Suprapubic skin (tissue), 4 donors: ENCODE measurements at regions not wholly inside any gene's neighbourhood (a gene's known extent, or its start where the extent isn't known, plus 50 kb on each side); places are given as distances from the start of the nearest gene placed in this dataset.

ENCODE experiments used
- DNase-seq, 2 donors: peaks; one replicate each; pipeline ENCODE4 v3.0.0-alpha.2; 2019; ENCODE audit warnings: low spot score in 2 of 2
- H3K27ac ChIP-seq: fragments of 200-600 bp; sonication (generic); one replicate; pipeline ENCODE4 v1.5.1; 2019
- H3K27me3 ChIP-seq: fragments of 200-600 bp; sonication (generic); one replicate; pipeline ENCODE4 v1.5.1; 2019
- H3K36me3 ChIP-seq: fragments of 200-600 bp; sonication (generic); one replicate; pipeline ENCODE4 v1.5.1; 2019
- H3K4me1 ChIP-seq: fragments of 200-600 bp; sonication (generic); one replicate; pipeline ENCODE4 v1.5.1; 2019
- H3K4me3 ChIP-seq: fragments of 200-600 bp; sonication (generic); one replicate; pipeline ENCODE4 v1.5.1; 2019; ENCODE audit warnings: mild to moderate bottlenecking
- H3K9me3 ChIP-seq: fragments of 200-600 bp; sonication (generic); one replicate; pipeline ENCODE4 v1.5.1; 2019
- CTCF ChIP-seq, 2 donors: fragments of 200-600 bp in 1 of 2; fragments of 450-650 bp in 1 of 2; sonication (generic) in 1 of 2; IDR thresholded peaks; one replicate each; pipeline ENCODE4 v1.5.1; 2016 to 2019; ENCODE audit warnings: antibody characterized with exemption in 2 of 2, mild to moderate bottlenecking in 1 of 2, moderate library complexity in 1 of 2
- EP300 ChIP-seq: sonication (generic); formaldehyde crosslinking; IDR thresholded peaks from one replicate; pipeline ENCODE4 v1.6.1; 2017; ENCODE audit warnings: antibody characterized with exemption
- POLR2A ChIP-seq, 2 donors: fragments of 450-650 bp; IDR thresholded peaks; one replicate each; pipeline ENCODE4 v1.6.1; 2017; ENCODE audit warnings: antibody characterized with exemption in 2 of 2, mild to moderate bottlenecking in 2 of 2, moderate library complexity in 2 of 2
- POLR2AphosphoS5 ChIP-seq, 3 donors: sonication (generic); formaldehyde crosslinking; IDR thresholded peaks; one replicate each; pipeline ENCODE4 v1.6.1; 2017; ENCODE audit warnings: antibody characterized with exemption in 3 of 3
- WGBS: methylation state at CpG from one replicate; pipeline ENCODE4 v1.1.5; 2018; 5-methylcytosine and 5-hydroxymethylcytosine counted together

DNA sequence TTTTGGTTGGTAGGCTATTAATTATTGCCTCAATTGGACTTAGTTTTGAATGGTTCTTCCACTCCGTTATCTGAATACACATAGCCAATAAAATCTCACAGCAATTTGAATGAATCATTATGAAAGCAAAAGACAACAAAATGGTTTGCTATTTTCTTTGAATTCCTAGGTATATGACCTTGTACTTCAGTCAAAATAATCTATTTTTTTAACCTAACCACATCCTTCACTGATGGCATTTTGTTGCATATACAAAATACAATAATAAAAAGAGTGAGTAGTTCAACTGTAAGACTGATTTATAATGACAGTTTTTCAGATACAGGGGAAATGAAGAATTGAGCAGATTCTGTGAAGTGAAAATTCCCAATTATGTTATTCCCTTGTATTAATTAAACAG lies 433.1 kb downstream of the HTR7 start:
- Histone ChIP-seq H3K27me3 (no peaks in the 10 kb centered on the region), H3K4me1 (no peaks in the 10 kb centered on the region), H3K4me3 (no peak overlapping the region), H3K9me3 (no peaks in the 10 kb centered on the region), H3K27ac (no peak overlapping the region), H3K36me3 (no peaks in the 10 kb centered on the region)
- TF ChIP-seq EP300 (no peak), POLR2A (IDR thresholded peaks at IDR 0.05) (no peak), POLR2AphosphoS5 (IDR thresholded peaks at IDR 0.05) (no peak), CTCF (IDR thresholded peaks at IDR 0.05) (no peak)
- no peak for DNase-seq
- WGBS = 91% methylated on average over 1 of the region's 1 CpG

- TF ChIP-seq CTCF (IDR thresholded peaks at IDR 0.05) (no peak), EP300 (no peak), POLR2AphosphoS5 (IDR thresholded peaks at IDR 0.05) (no peak), POLR2A (IDR thresholded peaks at IDR 0.05) (no peak)
- Histone ChIP-seq H3K27ac (no peak overlapping the region), H3K36me3 (no peaks in the 10 kb centered on the region), H3K4me1 (no peaks in the 10 kb centered on the region), H3K9me3 (no peaks in the 10 kb centered on the region), H3K27me3 (no peaks in the 10 kb centered on the region), H3K4me3 (no peak overlapping the region)
- no peak for DNase-seq
- 60% methylated on average over 1 of the region's 1 CpG for WGBS
Observed at GRCh38 chr10:90430186-90430585, 427.7 kb downstream of the HTR7 start.

GRCh38 chr10:90432866-90433265 lies 425.0 kb downstream of the HTR7 start:
- Histone ChIP-seq H3K9me3 (no peaks in the 10 kb centered on the region), H3K4me1 (no peaks in the 10 kb centered on the region), H3K27ac (no peak overlapping the region), H3K4me3 (no peak overlapping the region), H3K27me3 (no peaks in the 10 kb centered on the region), H3K36me3 (no peaks in the 10 kb centered on the region)
- TF ChIP-seq EP300 (no peak), POLR2A (IDR thresholded peaks at IDR 0.05) (no peak), CTCF (IDR thresholded peaks at IDR 0.05) (no peak), POLR2AphosphoS5 (IDR thresholded peaks at IDR 0.05) (no peak)
- no peak for DNase-seq

DNA sequence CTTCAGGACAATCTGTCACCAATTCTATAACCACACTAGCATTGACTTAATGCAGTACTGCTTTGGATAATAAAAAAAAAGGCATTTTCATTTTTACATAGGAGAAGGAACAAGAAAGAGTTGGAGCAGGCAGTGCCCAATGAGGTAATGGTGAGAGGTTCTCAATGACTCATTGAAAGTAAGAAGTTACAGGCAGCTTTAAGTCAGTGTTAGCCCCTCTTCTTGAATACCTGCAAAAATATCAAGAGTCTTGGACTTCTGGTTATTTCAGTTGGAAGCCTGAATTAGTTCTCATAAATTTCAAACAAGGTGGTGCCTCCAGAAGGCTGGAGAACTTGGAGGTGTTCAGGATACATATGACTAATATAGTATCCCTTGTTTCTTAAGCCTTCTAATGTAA lies 422.5 kb downstream of the HTR7 start:
- no peaks in the 10 kb centered on the region for H3K27me3 ChIP-seq
- H3K4me3 ChIP-seq = no peak overlapping the region
- H3K27ac ChIP-seq = no peak overlapping the region
- no peaks in the 10 kb centered on the region for H3K4me1 ChIP-seq
- no peak for DNase-seq
- no peaks in the 10 kb centered on the region for H3K36me3 ChIP-seq
- no peak for TF ChIP-seq EP300
- TF ChIP-seq POLR2A (IDR thresholded peaks at IDR 0.05) = no peak
- no peak for TF ChIP-seq CTCF (IDR thresholded peaks at IDR 0.05)
- TF ChIP-seq POLR2AphosphoS5 (IDR thresholded peaks at IDR 0.05) = no peak
- no peaks in the 10 kb centered on the region for H3K9me3 ChIP-seq

DNA sequence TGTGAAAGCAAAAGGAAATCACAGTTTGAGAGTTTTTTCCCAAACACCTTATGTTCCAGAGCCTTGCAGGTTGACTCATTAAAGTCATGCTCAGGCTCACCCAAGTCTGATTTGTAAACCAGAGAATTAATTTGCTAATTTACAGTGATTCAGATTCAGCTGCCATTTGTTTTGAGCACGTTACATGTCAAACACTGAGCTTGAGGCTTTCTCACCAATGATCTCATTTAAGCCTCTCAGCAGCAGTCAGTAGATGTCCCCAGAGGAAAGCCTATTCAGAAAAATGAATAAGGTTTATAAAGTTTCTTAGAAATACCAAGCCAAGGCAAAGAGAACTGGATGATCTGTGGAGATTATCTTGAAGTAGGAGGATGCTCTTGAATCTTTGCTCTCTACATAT lies 420.4 kb downstream of the HTR7 start:
- 54% methylated on average over 1 of the region's 1 CpG for WGBS
- DNase-seq = no peak

More for the DNA sequence above, 420.4 kb downstream of the HTR7 start:
- Histone ChIP-seq H3K36me3 (no peaks in the 10 kb centered on the region), H3K9me3 (peaks cover 7% of the 10 kb centered on the region), H3K4me1 (no peaks in the 10 kb centered on the region), H3K27ac (no peak overlapping the region), H3K4me3 (no peak overlapping the region), H3K27me3 (no peaks in the 10 kb centered on the region)
- TF ChIP-seq POLR2AphosphoS5 (IDR thresholded peaks at IDR 0.05) = no peak
- TF ChIP-seq EP300 = no peak
- TF ChIP-seq CTCF (IDR thresholded peaks at IDR 0.05) = no peak
- no peak for TF ChIP-seq POLR2A (IDR thresholded peaks at IDR 0.05)
